Colonic mucosa (tissue), 4 donors: ENCODE measurements at regions not wholly inside any gene's neighbourhood (a gene's known extent, or its start where the extent isn't known, plus 50 kb on each side); places are given as distances from the start of the nearest gene placed in this dataset.

Experiments used
- DNase-seq: peaks from one replicate; pipeline ENCODE4 v3.0.0-alpha.2; 2020
- H3K27ac ChIP-seq: fragments of 200-600 bp; one replicate; pipeline ENCODE4 v1.8.0; 2021
- H3K27me3 ChIP-seq: fragments of 200-600 bp; one replicate; pipeline ENCODE4 v1.8.0; 2021
- H3K36me3 ChIP-seq: fragments of 200-600 bp; one replicate; pipeline ENCODE4 v1.8.0; 2021
- H3K4me1 ChIP-seq: fragments of 200-600 bp; one replicate; pipeline ENCODE4 v1.8.0; 2021; ENCODE audit warnings: mild to moderate bottlenecking
- H3K4me3 ChIP-seq: fragments of 200-600 bp; one replicate; pipeline ENCODE4 v1.8.0; 2021
- H3K9ac ChIP-seq, 2 donors: one replicate each; pipeline ENCODE4 v1.7.0; 2013; ENCODE audit warnings: control low read depth in 2 of 2, low read depth in 2 of 2, low read length in 2 of 2
- H3K9me3 ChIP-seq: fragments of 200-600 bp; one replicate; pipeline ENCODE4 v1.8.0; 2021
- intact Hi-C: fragments of 100-400 bp; cut with DNase I; formaldehyde crosslinking; loops from one replicate; pipeline ENCODE4 v1.14.1; 2022
- TF ChIP-seq, protein P1 (sequence below): fragments of 200-600 bp; IDR thresholded peaks from one replicate; pipeline ENCODE4 v1.8.0; 2022; ENCODE audit warnings: antibody characterized with exemption, mild to moderate bottlenecking
- donor health status: healthy.
- donor health status: DM: no; HTN: no; CAD: no.
- donor health status: DM: no; HTN: no; CAD: no.

- intact Hi-C loops: no loop called here
- no peak overlapping the region for H3K27ac ChIP-seq
- H3K4me1 ChIP-seq: no peaks in the 10 kb centered on the region
- TF ChIP-seq, protein P1, sequence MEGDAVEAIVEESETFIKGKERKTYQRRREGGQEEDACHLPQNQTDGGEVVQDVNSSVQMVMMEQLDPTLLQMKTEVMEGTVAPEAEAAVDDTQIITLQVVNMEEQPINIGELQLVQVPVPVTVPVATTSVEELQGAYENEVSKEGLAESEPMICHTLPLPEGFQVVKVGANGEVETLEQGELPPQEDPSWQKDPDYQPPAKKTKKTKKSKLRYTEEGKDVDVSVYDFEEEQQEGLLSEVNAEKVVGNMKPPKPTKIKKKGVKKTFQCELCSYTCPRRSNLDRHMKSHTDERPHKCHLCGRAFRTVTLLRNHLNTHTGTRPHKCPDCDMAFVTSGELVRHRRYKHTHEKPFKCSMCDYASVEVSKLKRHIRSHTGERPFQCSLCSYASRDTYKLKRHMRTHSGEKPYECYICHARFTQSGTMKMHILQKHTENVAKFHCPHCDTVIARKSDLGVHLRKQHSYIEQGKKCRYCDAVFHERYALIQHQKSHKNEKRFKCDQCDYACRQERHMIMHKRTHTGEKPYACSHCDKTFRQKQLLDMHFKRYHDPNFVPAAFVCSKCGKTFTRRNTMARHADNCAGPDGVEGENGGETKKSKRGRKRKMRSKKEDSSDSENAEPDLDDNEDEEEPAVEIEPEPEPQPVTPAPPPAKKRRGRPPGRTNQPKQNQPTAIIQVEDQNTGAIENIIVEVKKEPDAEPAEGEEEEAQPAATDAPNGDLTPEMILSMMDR: no peak
- H3K9me3 ChIP-seq: no peaks in the 10 kb centered on the region
- no peak overlapping the region for H3K4me3 ChIP-seq
- H3K36me3 ChIP-seq: no peaks in the 10 kb centered on the region
- DNase-seq: no peak
- no peak overlapping the region for H3K9ac ChIP-seq
- H3K27me3 ChIP-seq: no peaks in the 10 kb centered on the region
These were observed 65.5 kb upstream of the PALMD start for GRCh38 chr1:99580451-99580850.

GRCh38 chr1:99587008-99587407, 58.9 kb upstream of the PALMD start:
- H3K27ac ChIP-seq: no peak overlapping the region
- H3K4me3 ChIP-seq: no peak overlapping the region
- no peaks in the 10 kb centered on the region for H3K4me1 ChIP-seq
- no peaks in the 10 kb centered on the region for H3K27me3 ChIP-seq
- H3K36me3 ChIP-seq: no peaks in the 10 kb centered on the region
- H3K9me3 ChIP-seq: no peaks in the 10 kb centered on the region
- TF ChIP-seq, protein P1: no peak
- intact Hi-C loops: no loop called here
- no peak for DNase-seq
- no peak overlapping the region for H3K9ac ChIP-seq

DNA sequence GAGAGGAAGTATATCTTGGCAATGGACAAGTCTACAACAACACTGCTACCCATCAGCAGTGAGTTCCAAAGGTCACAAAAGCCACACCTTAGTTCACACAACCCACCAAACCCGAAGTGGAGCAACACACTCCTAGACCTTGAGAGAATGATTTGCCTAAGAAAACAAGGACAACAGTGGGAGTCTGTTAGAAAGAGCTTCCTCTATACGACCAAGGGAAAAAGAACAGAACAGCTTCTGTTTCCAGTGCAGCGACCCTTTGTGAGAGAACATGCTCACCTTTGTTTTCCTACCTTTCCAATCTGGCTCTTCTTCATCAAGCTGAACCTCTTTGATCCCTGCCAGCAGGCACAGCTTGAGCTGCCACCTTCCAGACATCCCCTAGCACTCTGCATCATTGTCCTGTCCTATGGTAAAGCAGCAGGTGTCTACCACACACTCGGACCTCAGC, 56.7 kb upstream of the PALMD start:
- TF ChIP-seq, protein P1: no peak
- Histone ChIP-seq H3K4me3 (no peak overlapping the region), H3K4me1 (no peaks in the 10 kb centered on the region), H3K9me3 (no peaks in the 10 kb centered on the region), H3K27me3 (no peaks in the 10 kb centered on the region), H3K27ac (no peak overlapping the region), H3K36me3 (no peaks in the 10 kb centered on the region), H3K9ac (no peak overlapping the region)
- intact Hi-C loops: no loop called here
- DNase-seq: peak; percentile 53

GRCh38 chr1:99590578-99591209, 55.2 kb upstream of the PALMD start:
- H3K27ac ChIP-seq: no peak overlapping the region
- DNase-seq: no peak
- no peaks in the 10 kb centered on the region for H3K36me3 ChIP-seq
- TF ChIP-seq, protein P1: no peak
- no peak overlapping the region for H3K4me3 ChIP-seq
- no peaks in the 10 kb centered on the region for H3K9me3 ChIP-seq
- no peaks in the 10 kb centered on the region for H3K4me1 ChIP-seq
- H3K27me3 ChIP-seq: no peaks in the 10 kb centered on the region
- intact Hi-C loops: no loop called here
- no peak overlapping the region for H3K9ac ChIP-seq

DNA sequence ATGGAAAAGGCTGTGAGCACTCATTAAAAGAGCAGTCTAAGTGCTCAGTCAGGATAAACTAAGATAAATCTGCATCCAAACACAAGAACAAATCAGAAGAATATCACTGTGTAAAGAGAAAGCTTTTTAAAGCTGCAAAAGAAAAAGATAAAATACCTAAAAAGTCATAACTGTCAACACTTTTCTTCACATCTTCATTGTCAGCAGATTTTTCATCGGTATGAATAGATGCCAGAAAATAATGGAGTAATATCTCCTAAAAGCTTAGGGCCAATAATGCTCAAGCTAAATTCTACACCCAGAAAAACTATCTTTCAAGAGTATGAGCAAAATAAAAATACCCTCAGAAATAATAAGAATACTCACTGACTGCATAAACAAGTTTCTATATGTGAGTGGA, 54.0 kb upstream of the PALMD start:
- intact Hi-C loops: no loop called here
- H3K9me3 ChIP-seq: no peaks in the 10 kb centered on the region
- DNase-seq: no peak
- H3K36me3 ChIP-seq: no peaks in the 10 kb centered on the region
- no peaks in the 10 kb centered on the region for H3K27me3 ChIP-seq
- TF ChIP-seq, protein P1: no peak
- H3K4me3 ChIP-seq: no peak overlapping the region
- H3K9ac ChIP-seq: no peak overlapping the region
- no peaks in the 10 kb centered on the region for H3K4me1 ChIP-seq
- no peak overlapping the region for H3K27ac ChIP-seq
